Astrocyte (in vitro differentiated cells and primary cell): ENCODE measurements at regions not wholly inside any gene's neighbourhood (a gene's known extent, or its start where the extent isn't known, plus 50 kb on each side); places are given as distances from the start of the nearest gene placed in this dataset.

Source experiments
- EZH2 ChIP-seq: IDR thresholded peaks from 2 replicates; pipeline ENCODE4 v1.6.1; 2012; ENCODE audit warnings: mild to moderate bottlenecking, low read length, inconsistent platforms; ENCODE audit not compliant: insufficient read depth
- TF ChIP-seq, protein P1 (sequence below): IDR thresholded peaks from 2 replicates; pipeline ENCODE4 v1.5.1; 2011; ENCODE audit warnings: low read depth, mild to moderate bottlenecking, inconsistent platforms, low read length, moderate library complexity; ENCODE audit not compliant: insufficient read depth

- TF ChIP-seq, protein P1, sequence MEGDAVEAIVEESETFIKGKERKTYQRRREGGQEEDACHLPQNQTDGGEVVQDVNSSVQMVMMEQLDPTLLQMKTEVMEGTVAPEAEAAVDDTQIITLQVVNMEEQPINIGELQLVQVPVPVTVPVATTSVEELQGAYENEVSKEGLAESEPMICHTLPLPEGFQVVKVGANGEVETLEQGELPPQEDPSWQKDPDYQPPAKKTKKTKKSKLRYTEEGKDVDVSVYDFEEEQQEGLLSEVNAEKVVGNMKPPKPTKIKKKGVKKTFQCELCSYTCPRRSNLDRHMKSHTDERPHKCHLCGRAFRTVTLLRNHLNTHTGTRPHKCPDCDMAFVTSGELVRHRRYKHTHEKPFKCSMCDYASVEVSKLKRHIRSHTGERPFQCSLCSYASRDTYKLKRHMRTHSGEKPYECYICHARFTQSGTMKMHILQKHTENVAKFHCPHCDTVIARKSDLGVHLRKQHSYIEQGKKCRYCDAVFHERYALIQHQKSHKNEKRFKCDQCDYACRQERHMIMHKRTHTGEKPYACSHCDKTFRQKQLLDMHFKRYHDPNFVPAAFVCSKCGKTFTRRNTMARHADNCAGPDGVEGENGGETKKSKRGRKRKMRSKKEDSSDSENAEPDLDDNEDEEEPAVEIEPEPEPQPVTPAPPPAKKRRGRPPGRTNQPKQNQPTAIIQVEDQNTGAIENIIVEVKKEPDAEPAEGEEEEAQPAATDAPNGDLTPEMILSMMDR = no peak
- TF ChIP-seq EZH2 = no peak
Observed at GRCh38 chr15:94535298-94536048, 304.1 kb downstream of the MCTP2 start.
